Non-pigmented ciliary epithelial cell (primary cell): ENCODE measurements at regions not wholly inside any gene's neighbourhood (a gene's known extent, or its start where the extent isn't known, plus 50 kb on each side); places are given as distances from the start of the nearest gene placed in this dataset.
"Not testable (repeated sequence)": the region's sequence is repeated elsewhere in the genome, so short reads cannot be mapped to it uniquely, and the experiment has no call there.

Experiments used
- DNase-seq: peaks from one replicate; pipeline ENCODE4 v3.0.0-alpha.2; 2010; ENCODE audit warnings: low read depth

DNA sequence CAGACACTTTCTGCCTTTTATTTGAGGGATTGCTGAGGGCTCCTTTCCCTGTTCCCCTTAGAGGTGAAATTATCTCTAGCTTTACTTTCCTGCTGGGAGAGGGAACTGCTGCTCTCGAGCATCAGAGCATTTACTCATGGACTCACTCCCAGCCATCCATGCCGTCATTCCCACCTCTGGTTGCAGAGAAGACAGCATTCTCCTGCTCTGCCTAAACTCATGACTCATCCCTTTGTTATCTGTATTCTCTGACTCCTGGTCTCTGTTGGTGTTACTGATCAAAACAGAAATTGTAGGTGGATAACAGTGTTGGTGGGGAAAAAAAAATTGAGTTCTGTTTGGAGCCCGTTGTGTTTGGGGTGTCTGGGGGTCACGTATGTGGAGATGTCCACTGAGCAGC is 159.3 kb downstream of the TTC8 start:
- peak; percentile 93 for DNase-seq

DNA sequence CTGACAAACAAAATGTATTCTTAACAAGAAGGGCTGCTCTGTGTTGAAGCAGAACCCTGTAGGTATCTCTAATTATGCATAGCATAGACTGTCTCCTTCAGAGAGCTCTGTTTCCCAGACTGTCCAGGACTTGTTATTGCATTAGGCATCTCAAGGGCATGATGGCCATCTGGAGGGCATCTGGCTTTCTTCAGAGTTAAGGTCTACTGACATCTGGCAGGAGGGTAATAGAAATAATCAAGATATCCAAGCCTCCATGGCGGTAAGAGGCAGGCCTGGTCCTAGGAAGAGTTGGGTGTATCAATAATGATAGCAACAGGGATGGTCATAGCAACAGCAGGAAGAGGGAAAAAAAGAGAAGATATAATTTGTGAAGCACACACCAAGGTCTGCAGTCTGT is 161.2 kb downstream of the TTC8 start:
- DNase-seq, result no peak

DNA sequence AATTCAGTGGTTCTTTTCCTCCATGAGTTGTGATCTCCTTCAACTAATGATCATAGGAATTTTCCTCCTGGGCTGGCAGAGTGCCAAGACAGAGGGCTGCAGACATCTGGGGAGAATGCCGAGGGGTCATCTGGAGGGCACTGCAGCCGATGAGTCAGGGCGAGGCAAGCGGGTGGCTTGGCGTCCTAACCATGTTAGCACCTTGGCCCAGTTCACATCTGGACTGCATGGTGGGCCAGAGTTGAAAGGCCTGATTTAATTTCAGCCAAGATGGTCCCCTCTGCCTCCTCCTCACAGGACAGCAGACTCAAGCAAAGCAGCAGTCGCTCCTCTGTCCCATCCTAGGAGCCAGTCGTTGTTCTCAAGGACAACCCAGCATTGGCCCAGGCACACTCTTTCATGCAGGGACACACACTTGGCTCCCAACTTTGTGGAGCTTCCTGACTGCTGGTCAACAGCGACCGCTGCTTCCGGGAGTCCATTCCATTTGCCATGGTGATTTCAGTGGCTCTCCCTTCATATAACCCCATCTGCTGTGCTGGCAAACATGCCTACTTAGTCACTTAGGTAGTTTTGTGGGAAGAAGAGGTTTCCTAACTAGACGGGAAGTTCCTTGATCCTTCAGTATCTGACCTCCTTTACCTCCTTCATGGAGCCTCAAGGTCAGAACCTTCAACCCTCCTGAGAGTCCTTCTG is 161.8 kb downstream of the TTC8 start:
- peak; percentile 68 for DNase-seq

DNA sequence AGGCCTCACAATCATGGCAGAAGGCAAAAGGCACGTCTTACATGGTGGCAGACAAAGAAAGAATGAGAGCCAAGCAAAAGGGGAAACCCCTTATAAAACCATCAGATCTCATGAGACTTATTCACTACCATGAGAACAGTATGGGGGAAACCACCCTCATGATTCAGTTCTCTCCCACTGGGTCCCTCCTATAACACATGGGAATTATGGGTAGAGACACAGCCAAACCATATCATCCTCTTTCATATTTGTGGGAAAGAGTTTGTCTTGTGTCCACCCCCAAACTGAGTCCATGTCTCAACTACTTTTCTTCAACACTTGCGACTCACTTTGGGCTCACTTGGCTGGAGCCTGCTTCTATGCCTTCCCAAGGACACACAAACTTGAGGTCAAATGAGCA is 162.5 kb downstream of the TTC8 start:
- not testable (repeated sequence) for DNase-seq

DNA sequence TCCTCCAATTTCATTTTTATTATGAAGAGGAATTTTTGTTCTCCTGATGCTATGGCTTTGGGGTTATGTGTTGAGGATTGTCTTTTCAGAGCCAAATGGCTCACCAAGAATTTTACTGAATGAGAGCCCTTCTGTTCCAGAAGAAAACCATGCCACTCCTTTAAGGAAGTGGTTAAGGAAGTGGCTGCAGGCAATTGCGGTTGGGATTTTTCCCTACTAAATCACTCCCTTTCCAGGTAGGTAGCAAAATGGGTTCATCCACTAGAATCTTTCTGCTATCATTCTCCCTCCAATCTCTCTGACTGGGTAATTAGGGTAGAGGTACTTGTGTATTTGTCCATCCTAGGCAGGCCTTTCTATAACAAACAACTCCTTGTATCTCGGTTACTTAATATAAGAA is 163.1 kb downstream of the TTC8 start:
- DNase-seq, result no peak

DNA sequence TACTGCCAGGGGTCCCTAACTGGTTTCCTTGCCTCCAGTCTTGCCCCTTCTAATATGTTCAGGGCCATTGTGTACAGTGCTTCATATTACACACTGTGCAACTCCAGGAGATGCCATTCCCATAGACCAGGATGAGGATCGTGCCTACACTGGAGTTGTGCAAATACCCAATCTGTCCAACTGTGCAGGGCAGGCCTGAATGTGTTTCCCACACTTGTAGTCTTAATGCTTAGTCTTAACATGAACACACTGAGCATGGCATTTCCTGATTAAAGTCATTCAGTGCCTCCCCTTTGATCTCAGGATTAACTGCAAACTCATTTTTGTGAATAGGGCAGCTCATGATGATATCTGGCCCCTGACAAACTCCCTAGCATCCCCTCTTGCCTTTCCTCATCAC is 165.5 kb downstream of the TTC8 start:
- DNase-seq, result no peak

DNA sequence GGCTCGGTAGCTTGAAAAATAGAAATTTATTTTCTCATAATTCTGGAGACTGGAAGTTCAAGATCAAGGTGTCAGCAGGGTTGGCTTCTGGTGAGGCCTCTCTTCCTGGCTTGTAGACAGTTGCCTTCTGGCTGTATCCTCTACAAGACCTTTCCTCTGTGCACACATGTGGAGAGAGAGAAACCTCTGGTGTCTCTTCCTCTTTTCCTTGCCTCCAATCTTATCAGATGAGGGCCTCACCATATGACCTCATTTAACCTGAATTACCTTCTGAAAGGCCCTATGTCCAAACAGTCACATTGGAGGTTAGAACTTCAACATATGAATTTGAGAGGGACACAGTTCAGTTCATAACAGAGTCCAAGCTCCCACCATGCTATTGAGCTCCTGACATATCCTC is 166.4 kb downstream of the TTC8 start:
- no peak for DNase-seq

DNA sequence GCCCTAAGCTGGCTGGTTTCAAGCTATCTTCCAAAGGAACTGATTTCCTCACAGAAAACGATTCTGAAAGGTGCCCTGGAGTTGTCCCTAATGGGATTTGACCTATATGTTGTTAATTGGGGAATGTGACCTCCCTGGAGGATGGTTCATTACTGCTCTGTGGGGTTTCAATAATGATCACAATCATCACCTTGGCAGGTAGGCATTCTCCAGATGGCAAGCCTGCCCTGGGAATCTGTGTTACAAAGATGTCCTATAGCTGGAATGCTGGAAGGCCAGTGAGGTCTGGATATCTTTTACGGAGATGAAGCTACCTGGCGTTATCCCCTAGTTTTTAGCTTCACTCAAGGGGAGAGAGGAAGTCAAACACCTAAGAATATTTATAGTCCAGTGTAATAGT is 167.6 kb downstream of the TTC8 start:
- no peak for DNase-seq

DNA sequence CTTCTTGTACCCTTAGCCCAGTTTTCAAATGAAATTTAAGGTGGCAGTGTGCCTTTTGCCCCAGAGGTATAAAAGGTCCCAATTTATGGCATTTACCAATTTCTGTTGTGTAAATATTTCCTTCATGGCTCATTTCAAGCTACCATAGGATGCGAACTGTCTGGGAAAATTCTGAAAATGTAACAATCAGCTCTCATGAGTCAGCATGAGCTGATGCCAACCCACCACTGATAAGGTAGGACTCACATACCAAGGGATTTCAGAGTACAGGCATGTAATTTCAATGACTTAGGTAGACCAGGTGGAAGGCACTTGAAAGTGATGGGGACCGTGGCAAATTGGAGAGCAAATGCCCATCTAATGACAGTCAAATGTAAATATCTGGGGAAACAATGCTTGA is 169.5 kb downstream of the TTC8 start:
- DNase-seq, result no peak

DNA sequence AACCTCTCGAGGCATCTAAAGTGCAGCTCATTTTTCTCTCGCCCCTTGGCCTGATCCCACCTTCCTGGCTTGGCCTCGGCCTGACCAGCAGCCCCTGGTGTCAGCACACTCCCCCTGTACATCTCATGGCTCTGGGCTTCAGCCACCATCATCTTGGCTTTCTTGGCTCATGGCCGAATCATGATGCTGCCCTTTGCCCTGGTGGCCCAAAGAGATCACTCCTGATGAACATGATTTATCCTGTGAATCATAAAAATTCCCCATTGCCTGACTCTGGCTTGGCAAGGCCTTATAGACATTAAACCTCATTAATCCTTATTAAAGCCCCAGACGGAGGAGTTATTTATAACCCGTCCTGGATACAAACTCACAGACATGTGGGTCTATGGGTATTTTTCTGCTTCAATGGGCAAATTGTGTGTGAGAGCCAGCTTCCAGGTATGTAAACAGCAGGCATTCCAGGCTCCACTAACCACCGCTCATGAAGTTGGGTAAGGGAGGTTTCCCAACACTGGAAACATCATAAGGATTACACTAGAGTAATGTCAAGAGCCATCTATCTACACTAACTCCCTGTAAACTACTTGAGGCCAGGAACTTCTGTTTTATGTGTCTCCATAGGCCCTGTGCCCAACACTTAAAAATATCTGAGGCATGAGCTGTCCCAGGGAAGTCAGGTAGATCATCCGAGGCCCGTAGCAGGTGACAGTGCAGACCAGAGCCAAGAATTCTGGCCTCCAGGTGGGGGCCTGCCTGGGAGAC is 171.2 kb downstream of the TTC8 start:
- no peak for DNase-seq

DNA sequence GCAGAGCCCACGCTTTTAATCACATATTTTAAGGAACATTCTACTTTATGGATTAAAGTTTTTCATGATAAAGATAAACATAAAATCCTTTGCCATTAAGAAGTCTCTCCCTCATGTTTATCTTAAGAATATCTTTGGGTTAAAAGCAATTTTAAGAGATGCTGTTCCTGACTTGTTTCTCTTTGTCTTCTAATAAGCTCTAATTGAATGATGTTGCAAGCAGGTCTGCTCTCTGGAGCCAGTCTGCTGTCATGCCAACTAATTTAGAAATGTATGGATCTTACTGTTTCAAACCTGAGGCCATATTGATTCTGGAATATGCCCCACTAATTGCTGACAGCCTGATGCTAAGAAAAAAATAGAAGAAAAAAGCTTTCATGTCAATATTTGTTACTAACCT is 173.6 kb downstream of the TTC8 start:
- no peak for DNase-seq

DNA sequence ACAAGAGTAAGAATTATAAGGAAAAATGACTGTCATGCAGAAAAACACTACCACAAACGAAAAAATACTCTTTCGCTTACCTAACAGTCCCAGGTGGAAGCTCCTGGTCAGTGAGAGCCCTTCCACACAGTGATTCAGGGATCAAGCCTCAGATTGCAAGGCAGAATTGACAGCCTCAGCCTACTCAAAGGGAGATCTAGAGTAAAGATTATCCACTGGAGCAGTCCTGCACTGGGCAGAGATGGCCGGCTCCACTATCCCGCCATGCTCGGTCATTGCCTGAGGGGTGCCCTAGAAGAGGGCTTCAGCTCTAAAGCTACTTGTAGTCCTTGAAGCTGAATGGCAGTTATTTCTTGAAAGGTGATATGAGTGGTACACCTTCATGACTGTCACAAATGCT is 174.7 kb downstream of the TTC8 start:
- no peak for DNase-seq

DNA sequence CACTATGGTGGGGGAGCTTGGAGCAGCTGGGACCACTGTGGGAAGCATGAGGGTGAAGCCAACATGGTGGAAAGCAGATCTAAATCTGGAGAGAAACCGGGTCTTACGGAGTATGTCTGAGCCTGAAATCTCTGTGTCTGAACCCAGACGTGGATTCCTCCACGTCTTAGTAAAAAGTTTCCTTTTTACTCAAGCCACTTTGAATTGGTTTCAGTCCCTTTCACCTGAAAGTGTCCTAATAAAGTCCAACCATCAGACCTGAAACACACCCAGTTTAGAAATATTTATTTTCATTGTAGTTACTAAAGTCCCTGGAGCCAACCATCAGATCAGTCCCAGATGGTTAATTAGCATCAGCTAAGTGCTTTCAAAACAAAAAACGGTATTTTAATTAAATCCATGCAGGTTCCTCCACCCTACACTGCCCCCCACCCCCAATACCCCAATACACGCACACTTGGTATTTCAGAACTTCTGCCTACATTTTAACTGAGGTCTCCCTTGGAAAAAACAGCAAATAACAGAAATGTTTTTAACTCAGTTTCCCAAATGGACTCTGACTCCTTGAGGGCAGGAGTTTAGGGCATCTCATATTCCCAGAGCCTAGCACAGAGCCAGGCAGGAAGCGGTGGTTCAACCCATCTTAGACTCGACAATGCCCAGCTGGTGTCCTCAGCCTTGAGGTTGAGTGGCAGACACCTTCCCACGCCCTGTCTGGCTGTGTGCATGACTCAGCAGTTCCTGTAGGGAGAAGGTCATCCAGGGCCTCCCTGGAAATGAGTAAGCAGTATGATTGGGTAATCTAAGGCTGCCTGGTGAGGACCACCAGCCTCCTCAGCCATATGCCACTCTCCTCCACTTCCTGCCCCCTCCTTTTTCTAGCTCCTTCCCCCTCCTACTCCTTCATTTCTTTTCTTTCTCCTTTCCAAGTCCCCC is 175.8 kb downstream of the TTC8 start:
- DNase-seq, result peak; percentile 90

DNA sequence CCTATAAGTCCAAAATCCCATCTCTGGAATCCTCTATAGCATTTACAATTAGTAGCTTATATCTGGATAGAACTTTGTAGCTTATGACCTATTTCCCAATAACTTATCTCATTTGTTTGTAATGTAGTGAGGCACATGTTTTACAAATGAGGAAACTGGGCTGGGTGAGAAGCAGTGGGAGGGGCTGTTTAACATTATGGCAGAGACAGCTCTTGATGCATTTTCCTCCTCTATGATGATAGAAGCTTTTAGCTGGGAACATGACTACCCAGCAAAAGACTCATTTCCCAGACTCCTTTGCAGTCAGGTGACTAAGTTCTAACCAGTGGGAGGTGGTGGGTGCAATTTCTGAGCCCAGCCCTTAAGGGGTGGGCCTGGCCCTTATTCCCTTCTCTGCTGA is 179.7 kb downstream of the TTC8 start:
- no peak for DNase-seq

DNA sequence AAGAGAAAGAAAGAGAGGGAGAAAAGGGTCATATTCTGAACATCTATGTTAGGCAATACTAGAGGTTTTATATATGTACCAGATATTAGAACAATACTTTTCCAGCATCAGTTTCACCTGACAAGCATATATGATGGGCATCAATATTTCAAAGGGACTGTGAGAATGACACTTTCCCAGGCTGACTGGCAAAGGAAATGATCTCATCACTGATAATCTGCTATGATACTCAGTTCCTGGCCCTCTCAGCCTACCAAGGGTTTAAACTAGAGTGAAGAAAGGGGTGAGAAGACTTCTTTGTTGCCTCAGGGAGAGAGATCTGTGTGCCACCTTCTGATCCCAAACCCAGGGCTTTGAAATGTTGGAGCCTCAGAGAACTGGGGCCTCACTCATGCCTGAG is 183.5 kb downstream of the TTC8 start:
- DNase-seq, result no peak

DNA sequence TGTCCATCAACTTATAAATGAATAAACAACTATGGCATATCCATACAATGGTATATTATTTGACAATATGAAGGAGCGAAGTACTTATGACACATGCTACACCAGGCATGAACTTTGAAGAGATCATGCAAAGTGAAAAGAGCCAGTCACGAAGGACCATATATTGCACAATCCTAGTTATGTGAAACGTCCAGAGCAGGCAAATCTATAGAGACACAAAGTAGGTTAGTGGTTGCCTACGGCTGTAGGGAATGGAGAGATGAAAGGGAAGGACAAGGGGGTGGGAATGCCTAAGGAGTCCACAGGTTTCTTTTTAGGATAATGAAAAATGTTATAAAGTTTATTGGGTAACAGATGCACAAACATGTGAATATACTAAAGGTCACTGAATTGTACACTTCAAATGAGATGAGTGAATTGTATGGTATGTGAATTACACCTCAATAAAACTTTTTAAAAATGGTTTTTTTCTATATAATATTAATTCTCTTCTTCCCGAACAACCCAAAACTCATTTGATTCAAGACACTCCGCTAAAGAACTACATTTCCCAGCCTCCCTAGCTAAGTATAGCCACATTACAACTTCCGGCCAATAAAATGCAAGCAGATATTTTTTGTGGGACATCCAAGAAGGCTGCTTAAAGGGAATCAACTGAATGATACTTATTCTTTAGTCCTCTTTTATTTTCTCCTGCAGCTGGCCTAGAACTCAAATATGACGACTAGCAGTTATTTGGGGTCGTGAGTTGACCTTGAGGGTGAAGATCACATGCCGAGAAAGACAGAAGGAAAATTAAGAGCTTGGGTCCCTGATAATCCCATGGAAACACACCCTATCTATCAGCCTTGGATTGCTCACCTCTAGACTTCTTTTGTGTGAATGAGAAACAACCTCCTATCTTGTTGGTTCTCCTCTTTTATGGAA is 187.2 kb downstream of the TTC8 start:
- no peak for DNase-seq

DNA sequence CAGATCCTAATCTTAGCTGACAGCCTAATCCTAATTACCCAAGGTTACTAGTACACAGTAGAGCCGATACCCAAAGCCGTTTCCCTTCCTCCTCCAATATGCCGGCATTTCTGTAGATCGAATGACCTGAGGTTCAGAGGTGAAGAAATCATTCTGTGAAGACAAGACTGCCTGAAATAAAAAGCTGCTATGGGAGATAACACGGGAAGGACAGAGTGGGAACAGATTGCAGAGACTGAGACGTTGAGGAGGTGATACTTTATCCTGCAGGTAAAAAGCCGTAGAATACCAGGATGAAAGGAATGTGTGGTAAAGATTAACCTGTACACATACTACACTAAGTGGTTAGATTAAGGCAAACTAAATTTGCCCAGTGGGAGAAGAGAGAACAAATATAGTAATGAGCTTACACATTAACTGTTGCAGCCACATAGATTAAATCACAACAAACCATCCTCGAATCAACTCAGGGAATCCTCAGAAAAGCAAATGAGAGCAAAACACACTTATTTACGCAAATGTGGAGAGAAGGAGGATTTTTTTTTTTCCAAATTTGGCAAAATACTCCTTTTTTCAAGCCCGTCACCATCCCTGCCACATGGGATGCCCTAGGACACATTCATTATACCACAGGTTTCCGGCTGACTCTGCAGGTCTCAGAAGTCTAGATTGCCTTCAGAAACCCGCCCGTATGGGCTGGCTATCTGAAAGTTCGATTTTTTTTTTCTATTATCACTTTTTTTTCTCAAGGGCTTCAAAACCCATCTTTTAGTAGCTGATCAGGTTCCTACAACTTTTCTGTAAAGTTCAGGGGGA is 188.0 kb downstream of the TTC8 start:
- no peak for DNase-seq

DNA sequence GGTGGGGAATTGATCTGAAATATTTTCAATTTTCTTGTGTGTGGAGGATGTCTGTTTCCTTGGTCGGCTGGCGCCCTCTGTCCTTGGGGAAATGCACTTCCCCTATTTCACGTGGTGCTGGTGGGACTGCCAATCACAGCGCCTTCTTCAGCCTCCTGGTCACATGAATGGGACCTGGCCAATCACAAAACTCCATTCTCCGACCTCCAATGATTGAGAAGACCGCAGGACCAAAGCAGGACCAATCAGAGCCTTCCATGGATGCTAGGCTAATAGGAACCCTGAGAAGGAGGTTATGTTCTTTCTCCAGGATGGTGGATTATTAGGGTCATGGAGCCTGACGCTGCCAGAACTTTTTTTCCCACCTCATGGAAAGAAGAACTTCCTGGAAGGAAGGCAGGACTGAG is 188.7 kb downstream of the TTC8 start:
- DNase-seq, result no peak

DNA sequence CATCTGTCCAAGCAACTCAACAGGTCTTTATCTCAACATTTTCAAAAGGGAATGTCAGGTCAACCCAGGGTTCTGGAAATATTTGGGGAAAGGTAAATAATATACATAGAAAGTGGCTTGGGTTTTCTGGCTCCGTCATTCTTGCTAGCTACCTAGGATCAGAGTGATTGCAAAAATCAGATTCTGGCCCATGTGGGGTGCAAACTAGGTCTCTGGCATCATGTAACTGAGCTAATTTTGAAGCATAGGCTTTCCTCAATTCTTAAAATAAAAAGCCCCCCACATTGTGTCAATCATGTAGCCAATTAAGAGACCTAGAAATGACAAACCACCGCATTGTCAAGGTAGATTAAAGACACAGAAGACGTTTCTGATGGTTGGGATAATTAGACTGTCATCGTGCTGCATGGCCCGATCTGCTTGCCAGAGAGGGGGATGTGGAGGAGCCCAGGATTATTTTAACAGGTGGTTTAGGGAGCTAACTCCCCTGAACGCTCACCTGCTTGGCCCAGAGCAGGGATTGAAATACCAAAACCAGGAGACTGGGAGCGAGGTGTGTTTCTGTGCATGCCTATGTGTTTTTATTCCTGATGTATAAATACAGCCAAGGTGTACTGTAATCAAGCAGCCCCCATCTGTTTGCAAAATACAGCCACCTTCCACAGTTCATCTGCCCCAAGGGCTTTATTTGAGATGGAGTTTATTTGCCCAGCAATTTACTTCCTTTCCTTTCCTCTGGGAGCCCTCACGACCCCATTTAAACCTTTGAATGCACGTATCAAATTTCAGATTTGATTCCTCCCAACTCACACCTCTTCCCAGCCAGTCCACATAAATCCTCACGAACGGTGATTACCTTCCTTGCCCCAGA is 189.5 kb downstream of the TTC8 start:
- DNase-seq, result no peak

DNA sequence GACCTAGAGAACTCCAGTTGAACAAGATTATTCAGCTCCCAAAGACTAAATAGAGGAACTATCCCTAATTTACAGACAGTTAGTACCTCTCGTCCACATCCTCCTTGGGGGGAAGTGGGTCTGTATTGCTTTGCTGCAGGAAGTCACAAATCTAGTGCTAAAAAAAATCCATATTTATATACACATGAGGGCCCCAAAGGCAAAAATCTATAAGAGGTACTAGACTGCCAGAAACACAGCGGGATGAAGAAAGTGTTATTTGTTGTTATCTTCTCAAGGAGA is 190.1 kb downstream of the TTC8 start:
- DNase-seq, result no peak
